ENCODE measurements at regions not wholly inside any gene's neighbourhood (a gene's known extent, or its start where the extent isn't known, plus 50 kb on each side); places are given as distances from the start of the nearest gene placed in this dataset.

DNA sequence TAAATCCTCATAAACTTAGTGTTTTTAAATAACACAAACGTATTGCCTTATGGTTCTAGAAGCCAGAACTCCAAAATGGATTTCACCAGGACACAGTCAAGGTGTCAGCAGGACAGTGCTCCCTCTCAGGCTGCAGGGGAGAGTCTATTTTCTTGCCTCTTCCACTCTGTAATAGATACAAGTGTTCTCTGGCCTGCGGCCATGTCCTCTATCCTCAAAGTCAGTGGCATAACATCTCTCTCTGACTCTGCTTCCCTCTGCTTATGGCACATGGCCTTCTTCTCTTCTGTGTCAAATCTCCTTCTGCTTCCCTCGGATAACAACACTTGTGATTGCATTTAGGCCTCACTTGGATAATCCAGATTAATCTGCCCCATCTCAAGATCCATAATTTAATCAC, 129.4 kb upstream of the OR13F1 start:
- TF ChIP-seq, protein P1, sequence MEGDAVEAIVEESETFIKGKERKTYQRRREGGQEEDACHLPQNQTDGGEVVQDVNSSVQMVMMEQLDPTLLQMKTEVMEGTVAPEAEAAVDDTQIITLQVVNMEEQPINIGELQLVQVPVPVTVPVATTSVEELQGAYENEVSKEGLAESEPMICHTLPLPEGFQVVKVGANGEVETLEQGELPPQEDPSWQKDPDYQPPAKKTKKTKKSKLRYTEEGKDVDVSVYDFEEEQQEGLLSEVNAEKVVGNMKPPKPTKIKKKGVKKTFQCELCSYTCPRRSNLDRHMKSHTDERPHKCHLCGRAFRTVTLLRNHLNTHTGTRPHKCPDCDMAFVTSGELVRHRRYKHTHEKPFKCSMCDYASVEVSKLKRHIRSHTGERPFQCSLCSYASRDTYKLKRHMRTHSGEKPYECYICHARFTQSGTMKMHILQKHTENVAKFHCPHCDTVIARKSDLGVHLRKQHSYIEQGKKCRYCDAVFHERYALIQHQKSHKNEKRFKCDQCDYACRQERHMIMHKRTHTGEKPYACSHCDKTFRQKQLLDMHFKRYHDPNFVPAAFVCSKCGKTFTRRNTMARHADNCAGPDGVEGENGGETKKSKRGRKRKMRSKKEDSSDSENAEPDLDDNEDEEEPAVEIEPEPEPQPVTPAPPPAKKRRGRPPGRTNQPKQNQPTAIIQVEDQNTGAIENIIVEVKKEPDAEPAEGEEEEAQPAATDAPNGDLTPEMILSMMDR (IDR thresholded peaks at IDR 0.05), result no peak
- TF ChIP-seq EZH2 (IDR thresholded peaks at IDR 0.05), result no peak
